ENCODE measurements at regions not wholly inside any gene's neighbourhood (a gene's known extent, or its start where the extent isn't known, plus 50 kb on each side); places are given as distances from the start of the nearest gene placed in this dataset.

DNA sequence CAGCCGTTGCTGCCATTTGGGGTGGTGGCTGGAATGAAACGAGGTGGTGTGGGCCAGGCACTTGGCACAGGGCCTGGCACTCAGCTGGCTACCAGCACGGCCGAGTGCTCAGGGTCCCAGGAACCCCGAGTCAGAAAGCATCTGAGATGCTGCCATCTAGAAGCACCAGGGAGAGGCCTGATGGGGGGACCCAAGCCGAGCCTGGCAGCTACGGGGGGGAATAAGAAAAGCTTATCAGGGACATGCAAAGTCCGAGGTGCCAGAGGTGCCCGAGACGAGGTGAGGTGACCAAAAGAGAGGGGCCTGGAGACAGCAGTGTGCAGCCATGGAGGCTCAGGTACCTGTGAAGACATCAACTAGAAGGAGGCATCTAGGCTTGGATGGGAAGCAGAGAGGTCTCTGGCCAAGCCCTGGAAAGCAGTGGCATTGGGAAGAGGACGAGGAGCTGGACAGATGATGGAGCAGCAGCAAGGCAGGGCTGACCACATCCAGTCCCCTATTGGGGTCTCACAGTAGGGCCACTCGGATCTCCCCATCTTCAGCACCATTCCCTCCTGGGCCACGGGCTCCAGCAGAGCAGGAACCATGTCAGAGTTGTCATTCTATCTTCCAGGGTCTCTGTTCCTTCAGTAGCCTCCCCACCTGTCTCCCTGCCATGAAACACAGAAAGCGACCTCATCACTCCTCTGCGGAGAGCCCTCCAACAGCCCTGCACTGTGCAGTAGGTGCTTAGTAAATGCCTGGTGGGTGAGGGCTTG lies 59.3 kb upstream of the DIO3 start:
- TF ChIP-seq POLR2A (IDR thresholded peaks at IDR 0.05; ENCODE audit: low read length) = no peak
- TF ChIP-seq GATA1 (IDR thresholded peaks at IDR 0.05; ENCODE audit: low read depth, low read length) = no peak
- DNase-seq = no peak

DNA sequence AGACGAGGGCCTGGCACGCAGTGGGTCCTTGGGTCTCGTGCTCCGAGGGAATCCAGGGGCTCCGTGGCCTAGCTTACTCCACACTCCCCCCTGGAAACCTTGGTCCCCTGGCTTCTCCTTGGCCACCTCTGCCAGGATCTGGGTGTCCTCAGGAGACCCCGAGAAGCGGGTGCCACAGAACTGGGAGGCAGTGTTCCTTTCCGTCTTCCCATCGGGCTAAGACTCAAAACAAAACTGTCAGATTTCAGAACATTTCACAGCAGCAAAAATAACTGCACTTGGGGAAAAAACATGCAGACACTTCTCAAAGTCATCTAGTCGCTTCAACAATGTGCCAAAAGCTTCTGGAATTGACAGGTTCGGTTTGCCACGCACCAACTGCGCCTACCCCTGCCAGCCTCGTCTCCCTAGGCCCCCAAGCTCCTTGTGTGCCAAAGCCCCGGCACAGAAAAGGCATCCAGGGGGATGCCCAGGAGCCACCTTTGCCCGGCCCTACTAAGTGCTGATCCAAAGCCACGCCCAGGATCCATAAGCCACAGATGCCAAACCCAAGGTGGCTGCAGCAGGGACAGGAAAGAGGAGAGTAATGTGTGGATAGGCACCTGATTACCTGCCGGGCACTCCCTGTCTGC lies 58.4 kb upstream of the DIO3 start:
- no peak for DNase-seq
- TF ChIP-seq GATA1 (IDR thresholded peaks at IDR 0.05; ENCODE audit: low read depth, low read length) (no peak), POLR2A (IDR thresholded peaks at IDR 0.05; ENCODE audit: low read length) (no peak)

DNA sequence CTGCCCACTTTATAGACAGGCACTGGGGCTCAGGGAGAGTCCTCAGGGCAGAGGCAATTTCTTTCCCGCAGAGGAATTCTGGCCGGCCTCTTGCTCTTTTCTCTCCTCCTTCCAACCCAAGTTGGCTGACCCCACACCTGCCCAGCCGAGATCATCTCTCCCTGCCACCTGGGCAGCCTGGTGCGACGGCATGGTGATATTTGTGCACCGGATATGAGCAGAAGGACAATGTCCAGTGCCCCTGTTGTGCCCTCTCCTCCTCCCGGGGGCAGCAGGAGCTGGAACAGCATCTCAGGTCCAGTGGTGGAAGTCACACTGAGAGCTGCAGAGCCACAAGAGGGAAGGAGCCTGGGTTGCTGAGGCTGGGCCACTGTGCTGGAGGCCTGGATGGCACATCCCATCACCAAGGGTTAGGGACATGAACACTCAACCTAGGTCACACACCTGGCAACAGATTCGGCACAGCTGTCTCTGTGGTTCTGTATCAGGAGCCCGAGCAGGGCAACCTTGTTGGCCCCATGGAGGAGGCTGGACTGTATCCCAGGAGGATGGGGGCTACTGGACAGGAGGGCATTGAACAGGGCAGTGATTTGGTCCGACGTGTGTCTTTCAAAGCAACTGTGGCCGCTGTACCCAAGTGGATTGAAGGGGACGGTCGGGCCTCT lies 57.7 kb upstream of the DIO3 start:
- no peak for DNase-seq
- TF ChIP-seq GATA1 (IDR thresholded peaks at IDR 0.05; ENCODE audit: low read depth, low read length) (no peak), POLR2A (IDR thresholded peaks at IDR 0.05; ENCODE audit: low read length) (no peak)

DNA sequence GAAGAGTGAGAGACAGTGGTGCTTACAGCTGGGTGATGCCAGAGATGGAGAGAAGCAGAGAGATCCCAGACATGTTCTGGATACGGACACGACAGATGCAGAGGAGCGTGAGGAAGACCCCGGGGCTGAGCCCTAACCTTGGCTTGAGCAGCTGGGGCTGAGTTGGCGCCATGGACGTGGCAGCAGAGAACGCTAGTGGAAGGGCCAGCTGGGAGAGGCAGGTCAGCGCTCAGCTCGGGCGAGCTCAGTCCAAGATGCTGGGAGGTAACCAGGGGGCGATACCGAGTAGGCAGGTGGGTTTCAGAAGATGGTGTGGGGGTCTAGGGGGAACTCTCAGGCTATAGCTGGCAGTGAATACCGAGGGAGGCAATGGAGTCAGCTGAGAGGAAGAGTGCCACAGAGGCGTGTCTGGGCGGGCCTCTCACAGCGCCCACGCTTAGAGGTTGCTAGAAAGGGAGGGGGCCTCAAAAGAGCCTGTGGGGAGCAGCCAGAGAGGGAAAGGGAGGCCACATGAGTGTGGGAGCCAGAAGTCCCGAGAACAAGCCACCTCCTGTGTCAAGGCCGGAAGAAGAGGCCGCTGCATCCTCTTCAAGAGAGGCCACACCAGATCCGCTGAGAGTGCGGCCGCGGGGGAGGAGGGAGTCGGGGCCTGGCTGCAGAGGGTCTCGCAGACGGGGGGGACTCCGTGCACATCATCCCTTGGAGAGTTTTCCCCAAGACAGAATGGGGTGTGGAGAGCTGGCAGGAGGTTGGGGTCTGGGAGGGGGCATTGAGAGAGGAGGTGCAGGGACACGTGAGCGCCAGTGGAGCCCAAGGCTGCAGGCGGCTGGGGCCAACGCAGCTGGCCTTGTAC lies 57.0 kb upstream of the DIO3 start:
- TF ChIP-seq POLR2A (IDR thresholded peaks at IDR 0.05; ENCODE audit: low read length) = no peak
- TF ChIP-seq GATA1 (IDR thresholded peaks at IDR 0.05; ENCODE audit: low read depth, low read length) = no peak
- DNase-seq = no peak

DNA sequence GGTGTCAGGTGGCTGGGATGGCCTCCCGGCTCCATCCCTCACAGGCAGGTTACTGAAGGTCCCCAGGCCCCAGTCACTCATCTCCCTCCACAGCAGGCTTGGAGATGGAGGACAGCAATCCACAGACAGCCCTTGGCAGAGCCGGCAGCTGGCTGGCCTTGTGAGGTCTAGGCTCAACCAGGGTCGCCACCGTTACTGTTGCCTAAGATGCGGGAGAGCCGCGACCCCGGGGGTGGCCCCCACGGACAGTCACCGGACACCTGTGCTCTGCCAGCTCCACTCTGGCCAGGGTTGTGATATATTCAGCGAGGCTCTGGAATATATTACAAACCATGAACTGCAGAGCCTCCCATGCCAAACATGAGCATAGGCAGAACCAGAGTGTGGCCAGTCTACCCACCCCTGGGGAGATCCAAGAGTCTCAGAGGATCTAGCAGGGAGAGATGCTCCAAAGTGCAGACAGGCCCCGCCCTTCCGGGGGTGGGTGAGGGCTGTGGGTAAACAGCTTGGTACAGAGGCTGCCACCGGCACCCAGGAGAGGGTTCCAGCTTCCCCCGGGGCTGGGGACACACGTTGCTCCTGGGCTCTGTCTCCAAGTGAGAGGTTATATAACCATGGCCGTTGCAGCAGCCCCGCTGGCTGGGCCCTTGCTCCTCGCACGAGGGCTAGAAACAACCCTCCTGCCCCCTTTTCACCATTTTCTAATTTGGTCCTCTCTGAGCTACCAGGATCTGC lies 55.9 kb upstream of the DIO3 start:
- TF ChIP-seq POLR2A (IDR thresholded peaks at IDR 0.05; ENCODE audit: low read length) = no peak
- no peak for TF ChIP-seq GATA1 (IDR thresholded peaks at IDR 0.05; ENCODE audit: low read depth, low read length)
- no peak for DNase-seq

DNA sequence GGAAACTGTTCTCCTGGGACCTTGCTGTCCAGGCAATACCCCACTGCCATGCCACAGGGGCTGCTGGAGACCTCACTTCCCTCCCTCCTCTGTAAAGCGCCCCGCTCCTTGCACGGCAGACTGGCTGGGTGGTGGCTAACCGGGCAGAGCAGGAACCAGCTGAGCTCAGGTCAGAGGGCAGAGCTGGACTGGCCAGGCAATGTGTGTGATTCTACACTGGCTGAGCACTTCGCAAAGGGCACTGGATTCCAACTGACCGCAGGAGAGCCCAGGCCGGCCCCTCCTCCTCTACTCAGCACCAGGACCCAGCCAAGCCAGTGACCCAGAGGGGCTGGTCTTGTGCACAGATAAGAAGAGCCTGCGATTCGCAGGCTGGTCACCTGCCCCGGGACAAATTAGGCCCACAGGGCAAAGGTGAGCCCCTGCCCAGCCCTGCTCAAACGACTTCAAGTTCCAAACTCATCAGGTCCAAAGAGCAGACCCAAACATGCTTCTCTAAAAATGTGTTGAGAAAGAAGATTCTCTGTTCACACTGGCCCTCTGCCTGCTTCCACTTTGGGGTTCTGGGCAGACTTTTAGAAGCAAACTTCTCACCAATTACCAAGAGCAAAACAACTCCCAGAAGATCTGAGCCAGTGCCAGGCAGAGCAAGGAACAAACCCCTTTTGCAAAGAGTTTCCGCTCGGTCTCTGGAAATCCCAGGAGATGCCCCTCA lies 54.9 kb upstream of the DIO3 start:
- TF ChIP-seq GATA1 (IDR thresholded peaks at IDR 0.05; ENCODE audit: low read depth, low read length) (no peak), POLR2A (IDR thresholded peaks at IDR 0.05; ENCODE audit: low read length) (no peak)
- no peak for DNase-seq

DNA sequence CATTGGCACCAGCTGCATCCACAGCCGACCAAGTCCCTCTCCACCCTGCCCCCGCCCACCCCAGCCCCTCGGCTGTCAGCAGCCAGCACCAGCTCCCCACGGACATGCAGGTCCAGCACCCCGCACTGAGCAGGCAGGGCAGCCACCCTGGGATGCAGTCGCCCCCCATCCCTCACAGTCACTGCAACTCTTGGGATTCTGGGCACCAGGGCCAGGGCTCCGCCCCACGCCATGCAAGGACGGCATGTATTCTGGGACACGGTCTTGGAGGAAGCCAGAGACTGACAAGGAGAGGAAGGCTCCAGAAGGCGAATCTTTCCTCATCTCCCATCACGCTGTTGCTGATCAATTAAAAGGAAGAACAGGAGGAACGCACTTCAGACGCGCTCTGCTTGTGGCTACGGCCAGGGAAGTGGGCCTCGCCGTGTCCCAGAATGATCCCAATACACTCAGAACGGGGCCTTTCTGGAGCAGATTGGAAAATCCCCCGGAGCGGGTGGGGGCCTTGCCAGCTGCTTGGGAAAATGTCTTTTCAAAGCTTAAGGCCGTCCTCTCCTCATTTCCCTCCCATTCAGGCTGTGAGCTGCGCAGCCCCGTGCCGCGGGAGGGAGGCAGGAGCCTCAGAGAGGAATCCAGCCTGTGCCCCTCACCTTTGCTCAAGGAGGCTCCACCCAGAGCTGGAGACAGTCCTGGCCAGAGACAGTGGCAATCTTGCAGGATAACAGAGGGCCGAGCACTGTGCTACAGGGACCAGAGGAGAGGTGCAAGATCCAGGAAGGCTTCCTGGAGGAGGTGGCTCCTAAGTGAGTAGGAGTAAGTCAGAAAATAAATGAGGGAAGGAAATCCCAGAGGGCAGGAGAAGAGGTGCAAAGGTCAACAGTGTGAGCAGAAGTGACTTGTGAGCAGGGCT lies 54.1 kb upstream of the DIO3 start:
- DNase-seq = no peak
- TF ChIP-seq POLR2A (IDR thresholded peaks at IDR 0.05; ENCODE audit: low read length) (no peak), GATA1 (IDR thresholded peaks at IDR 0.05; ENCODE audit: low read depth, low read length) (no peak)

DNA sequence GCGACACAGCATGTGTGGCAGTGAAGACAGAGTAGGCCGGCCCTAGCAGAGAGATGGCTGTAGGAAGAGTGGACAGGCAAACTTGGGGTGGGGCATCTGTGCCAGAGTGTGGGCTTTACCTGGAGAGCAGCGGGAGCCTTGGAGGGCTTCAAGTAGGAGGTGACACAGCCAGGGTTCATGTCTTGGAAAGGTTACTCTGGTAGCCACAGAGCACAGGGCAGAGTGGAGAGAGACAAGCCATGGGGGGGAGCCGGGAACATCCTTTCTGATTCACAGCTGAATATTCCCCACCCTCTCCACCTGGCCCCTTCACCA lies 53.5 kb upstream of the DIO3 start:
- DNase-seq = no peak

DNA sequence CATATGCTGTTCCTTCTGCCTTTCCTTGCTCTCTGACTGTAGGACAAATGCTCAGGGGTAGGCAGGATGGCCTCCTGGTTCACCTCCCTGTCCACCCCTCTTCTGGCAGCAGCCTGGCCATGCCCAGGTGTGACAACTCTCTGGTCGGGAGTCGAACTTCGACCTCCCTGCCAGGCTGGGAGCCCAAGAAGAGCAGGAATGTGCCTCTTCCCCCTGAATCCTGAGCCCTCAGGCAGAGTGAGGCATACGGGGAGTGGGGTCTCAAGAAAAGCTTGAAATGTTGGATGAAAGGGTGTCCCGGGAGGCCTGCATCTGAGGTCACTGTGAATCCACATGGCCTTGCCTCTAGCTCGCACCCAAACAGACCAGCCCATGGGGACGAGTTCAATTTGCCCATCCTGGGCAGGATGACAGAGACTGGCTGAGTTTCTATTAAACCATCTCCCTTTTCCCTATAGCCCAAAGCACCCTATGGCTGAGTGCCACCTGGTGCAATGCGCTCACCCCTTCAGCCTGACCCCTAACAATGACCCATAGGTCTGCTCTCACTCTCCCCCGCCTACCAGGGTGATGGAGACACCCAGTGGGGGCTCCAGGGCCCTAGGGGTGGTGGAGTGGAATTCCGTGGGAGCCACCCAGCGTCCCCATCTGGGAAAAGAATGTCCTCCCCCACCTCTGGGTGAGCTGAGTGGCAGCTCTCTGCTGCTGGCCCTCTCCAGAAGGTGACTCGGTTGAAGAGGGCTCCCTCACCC lies 52.9 kb upstream of the DIO3 start:
- DNase-seq = no peak
- no peak for TF ChIP-seq POLR2A (IDR thresholded peaks at IDR 0.05; ENCODE audit: low read length)
- TF ChIP-seq GATA1 (IDR thresholded peaks at IDR 0.05; ENCODE audit: low read depth, low read length) = no peak

More for the DNA sequence above, 53.5 kb upstream of the DIO3 start:
- no peak for TF ChIP-seq POLR2A (IDR thresholded peaks at IDR 0.05; ENCODE audit: low read length)
- no peak for TF ChIP-seq GATA1 (IDR thresholded peaks at IDR 0.05; ENCODE audit: low read depth, low read length)

DNA sequence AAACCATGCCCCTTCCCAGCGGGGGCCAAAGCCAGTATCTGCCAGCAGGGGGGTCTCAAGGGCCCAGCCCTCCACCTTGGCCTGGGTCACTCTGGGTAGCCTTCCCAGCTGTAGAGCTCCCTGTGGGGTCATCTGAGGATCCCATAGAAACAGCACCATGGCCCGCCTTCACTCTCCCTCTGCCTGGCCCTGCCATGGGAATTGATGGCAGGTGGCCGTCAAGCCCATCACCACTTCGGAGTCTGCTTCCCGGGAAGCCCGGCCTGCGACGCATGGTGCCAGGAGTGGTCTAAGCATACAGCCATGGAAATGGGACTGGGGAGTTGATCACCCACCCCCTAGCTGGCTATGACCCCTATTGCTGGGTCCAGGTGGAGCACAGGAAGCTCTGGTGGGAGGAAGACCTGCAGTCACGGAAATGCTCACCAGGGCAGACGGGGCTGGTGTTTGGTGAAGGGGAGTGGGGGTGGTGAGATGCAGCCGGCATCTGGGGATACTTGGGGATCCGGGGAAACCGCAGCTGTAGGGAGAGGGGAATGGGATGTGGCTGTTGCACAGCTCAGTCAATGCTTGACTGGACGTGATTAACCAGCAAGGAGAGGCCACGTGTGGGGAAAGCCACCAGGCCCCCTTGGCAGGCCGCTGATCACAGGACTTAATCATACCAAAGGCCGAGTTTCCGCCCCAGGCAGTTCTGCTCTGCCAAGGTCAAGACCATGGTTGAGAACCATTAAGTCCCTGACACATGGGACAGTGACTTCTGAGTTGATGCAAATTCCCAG lies 52.2 kb upstream of the DIO3 start:
- DNase-seq = no peak
- TF ChIP-seq POLR2A (IDR thresholded peaks at IDR 0.05; ENCODE audit: low read length) (no peak), GATA1 (IDR thresholded peaks at IDR 0.05; ENCODE audit: low read depth, low read length) (no peak)
